ENCODE measurements at regions not wholly inside any gene's neighbourhood (a gene's known extent, or its start where the extent isn't known, plus 50 kb on each side); places are given as distances from the start of the nearest gene placed in this dataset.

DNA sequence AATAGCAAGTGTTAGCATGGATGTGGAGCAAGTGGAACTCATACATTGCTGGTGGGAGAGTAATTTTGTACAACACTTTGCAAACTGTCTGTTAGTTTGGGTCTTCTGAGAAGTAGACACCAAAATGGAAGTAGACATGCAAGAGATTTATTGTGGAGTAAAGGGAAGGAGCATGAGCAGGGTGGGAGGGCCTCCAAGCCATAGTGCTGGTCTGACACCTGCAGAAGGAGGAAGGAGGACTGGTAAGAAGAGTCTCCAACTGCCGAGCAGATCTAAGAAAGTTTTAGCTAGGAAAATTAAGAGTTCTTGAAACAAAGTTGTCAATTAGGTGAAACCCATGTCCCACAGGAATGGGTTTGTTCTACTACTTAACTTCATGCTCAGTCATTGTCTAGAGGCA lies 64.0 kb upstream of the DDIT4L start:
- CTCF ChIA-PET = no interaction called here
- BruUV-seq (replicated peaks) = no TSS peak
- no peaks in the 10 kb centered on the region for H3K9me3 ChIP-seq (ENCODE audit: control insufficient read depth, insufficient read depth, low read depth, low read length)
- H3K27me3 ChIP-seq (ENCODE audit: control insufficient read depth, insufficient read depth, low read length) = no peaks in the 10 kb centered on the region
- no peaks in the 10 kb centered on the region for H3K36me3 ChIP-seq (ENCODE audit: control insufficient read depth, insufficient read depth, low read length)
- TF ChIP-seq CTCF (IDR thresholded peaks at IDR 0.05) = no peak
- no peak for TF ChIP-seq TCF7L2 (IDR thresholded peaks at IDR 0.05; ENCODE audit: low read depth, low read length)
- TF ChIP-seq POLR2AphosphoS5 (IDR thresholded peaks at IDR 0.05; ENCODE audit: low read depth, low read length) = no peak
- no peak for TF ChIP-seq SIN3A (IDR thresholded peaks at IDR 0.05; ENCODE audit: borderline replicate concordance, insufficient read depth, low read depth, low read length)
- TF ChIP-seq, protein P1, sequence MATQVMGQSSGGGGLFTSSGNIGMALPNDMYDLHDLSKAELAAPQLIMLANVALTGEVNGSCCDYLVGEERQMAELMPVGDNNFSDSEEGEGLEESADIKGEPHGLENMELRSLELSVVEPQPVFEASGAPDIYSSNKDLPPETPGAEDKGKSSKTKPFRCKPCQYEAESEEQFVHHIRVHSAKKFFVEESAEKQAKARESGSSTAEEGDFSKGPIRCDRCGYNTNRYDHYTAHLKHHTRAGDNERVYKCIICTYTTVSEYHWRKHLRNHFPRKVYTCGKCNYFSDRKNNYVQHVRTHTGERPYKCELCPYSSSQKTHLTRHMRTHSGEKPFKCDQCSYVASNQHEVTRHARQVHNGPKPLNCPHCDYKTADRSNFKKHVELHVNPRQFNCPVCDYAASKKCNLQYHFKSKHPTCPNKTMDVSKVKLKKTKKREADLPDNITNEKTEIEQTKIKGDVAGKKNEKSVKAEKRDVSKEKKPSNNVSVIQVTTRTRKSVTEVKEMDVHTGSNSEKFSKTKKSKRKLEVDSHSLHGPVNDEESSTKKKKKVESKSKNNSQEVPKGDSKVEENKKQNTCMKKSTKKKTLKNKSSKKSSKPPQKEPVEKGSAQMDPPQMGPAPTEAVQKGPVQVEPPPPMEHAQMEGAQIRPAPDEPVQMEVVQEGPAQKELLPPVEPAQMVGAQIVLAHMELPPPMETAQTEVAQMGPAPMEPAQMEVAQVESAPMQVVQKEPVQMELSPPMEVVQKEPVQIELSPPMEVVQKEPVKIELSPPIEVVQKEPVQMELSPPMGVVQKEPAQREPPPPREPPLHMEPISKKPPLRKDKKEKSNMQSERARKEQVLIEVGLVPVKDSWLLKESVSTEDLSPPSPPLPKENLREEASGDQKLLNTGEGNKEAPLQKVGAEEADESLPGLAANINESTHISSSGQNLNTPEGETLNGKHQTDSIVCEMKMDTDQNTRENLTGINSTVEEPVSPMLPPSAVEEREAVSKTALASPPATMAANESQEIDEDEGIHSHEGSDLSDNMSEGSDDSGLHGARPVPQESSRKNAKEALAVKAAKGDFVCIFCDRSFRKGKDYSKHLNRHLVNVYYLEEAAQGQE (IDR thresholded peaks at IDR 0.05; ENCODE audit: insufficient read depth in 1 of 2, low read depth in 2 of 2, low read length in 1 of 2) = no peak
- ATAC-seq = no peak
- no peak overlapping the region for H3K4me3 ChIP-seq (ENCODE audit: low read depth in 2 of 2, low read length in 2 of 2)
- intact Hi-C loops (cut with micrococcal nuclease; ENCODE audit: unreplicated experiment) (no loop called here), in situ Hi-C loops (cut with HindIII; ENCODE audit: low pct_unique_long_range_greater_than_20kb, low sequenced_read_pairs) (no loop called here)
- POLR2A ChIA-PET = no interaction called here
- H3K27ac ChIP-seq (ENCODE audit: low read length) = no peak overlapping the region
- no peak for DNase-seq (ENCODE audit: low read depth, low spot score)
- no peaks in the 10 kb centered on the region for H3K4me1 ChIP-seq (ENCODE audit: control insufficient read depth, insufficient read depth, low read length)

- POLR2A ChIA-PET = no interaction called here
- H3K36me3 ChIP-seq (ENCODE audit: control insufficient read depth, insufficient read depth, low read length) = no peaks in the 10 kb centered on the region
- no peak for ATAC-seq
- TF ChIP-seq TCF7L2 (IDR thresholded peaks at IDR 0.05; ENCODE audit: low read depth, low read length) = no peak
- TF ChIP-seq, protein P1 (IDR thresholded peaks at IDR 0.05; ENCODE audit: insufficient read depth in 1 of 2, low read depth in 2 of 2, low read length in 1 of 2) = no peak
- TF ChIP-seq SIN3A (IDR thresholded peaks at IDR 0.05; ENCODE audit: borderline replicate concordance, insufficient read depth, low read depth, low read length) = no peak
- H3K4me1 ChIP-seq (ENCODE audit: control insufficient read depth, insufficient read depth, low read length) = no peaks in the 10 kb centered on the region
- intact Hi-C loops (cut with micrococcal nuclease; ENCODE audit: unreplicated experiment) (no loop called here), in situ Hi-C loops (cut with HindIII; ENCODE audit: low pct_unique_long_range_greater_than_20kb, low sequenced_read_pairs) (no loop called here)
- BruUV-seq (replicated peaks) = no TSS peak
- no peak overlapping the region for H3K27ac ChIP-seq (ENCODE audit: low read length)
- DNase-seq (ENCODE audit: low read depth, low spot score) = no peak
- H3K27me3 ChIP-seq (ENCODE audit: control insufficient read depth, insufficient read depth, low read length) = no peaks in the 10 kb centered on the region
- H3K9me3 ChIP-seq (ENCODE audit: control insufficient read depth, insufficient read depth, low read depth, low read length) = no peaks in the 10 kb centered on the region
- no peak overlapping the region for H3K4me3 ChIP-seq (ENCODE audit: low read depth in 2 of 2, low read length in 2 of 2)
- CTCF ChIA-PET = no interaction called here
Measured at GRCh38 chr4:100248476-100248875, 58.2 kb upstream of the DDIT4L start.

Measured in Panc1 (cell line).